Mucosa of rectum (tissue), 2 donors: ENCODE measurements at regions not wholly inside any gene's neighbourhood (a gene's known extent, or its start where the extent isn't known, plus 50 kb on each side); places are given as distances from the start of the nearest gene placed in this dataset.

ENCODE experiments used
- H3K27ac ChIP-seq, 2 donors: one replicate each; pipeline ENCODE4 v1.7.0; 2013; ENCODE audit warnings: inconsistent platforms in 2 of 2, low read depth in 2 of 2, low read length in 2 of 2
- H3K27me3 ChIP-seq, 2 donors: one replicate each; pipeline ENCODE4 v1.7.0; 2013; ENCODE audit warnings: low read length in 2 of 2; ENCODE audit not compliant: control insufficient read depth in 2 of 2, insufficient read depth in 2 of 2
- H3K36me3 ChIP-seq, 2 donors: one replicate each; pipeline ENCODE4 v1.7.0; 2013; ENCODE audit warnings: low read length in 2 of 2; ENCODE audit not compliant: control insufficient read depth in 2 of 2, insufficient read depth in 2 of 2
- H3K4me1 ChIP-seq, 2 donors: one replicate each; pipeline ENCODE4 v1.7.0; 2013; ENCODE audit warnings: low read length in 2 of 2, mild to moderate bottlenecking in 1 of 2; ENCODE audit not compliant: control insufficient read depth in 2 of 2, insufficient read depth in 2 of 2
- H3K4me3 ChIP-seq, 2 donors: one replicate each; pipeline ENCODE4 v1.7.0; 2013; ENCODE audit warnings: low read length in 2 of 2
- H3K9ac ChIP-seq, 2 donors: one replicate each; pipeline ENCODE4 v1.7.0; 2013; ENCODE audit warnings: low read length in 2 of 2, low read depth in 1 of 2, mild to moderate bottlenecking in 1 of 2
- H3K9me3 ChIP-seq, 2 donors: one replicate each; pipeline ENCODE4 v1.7.0; 2013; ENCODE audit warnings: low read length in 2 of 2; ENCODE audit not compliant: control insufficient read depth in 2 of 2
- donor health status: healthy.
- donor health status: Normal muscosa, but diverticular disease.

DNA sequence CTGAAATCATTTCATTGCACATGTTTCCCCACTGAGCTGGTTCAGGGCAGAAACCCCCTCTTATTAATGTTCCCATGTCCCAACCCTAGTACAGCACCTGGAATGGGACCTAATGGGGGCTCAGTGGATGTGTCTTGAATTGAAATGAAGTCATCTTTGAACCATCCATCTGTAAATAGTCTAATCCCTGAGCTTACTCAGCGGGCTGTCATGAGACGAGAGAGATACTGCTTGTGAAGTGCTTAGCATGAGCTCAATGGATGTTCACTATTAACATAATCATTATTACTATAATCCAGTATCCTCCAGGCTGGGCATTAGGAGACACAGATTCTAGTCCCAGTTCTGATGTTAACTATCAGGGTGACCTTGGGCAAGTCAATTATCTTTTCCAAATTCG, 106.6 kb upstream of the LRFN2 start:
- Histone ChIP-seq H3K9me3 (no peaks in the 10 kb centered on the region), H3K4me3 (no peak overlapping the region), H3K9ac (no peak overlapping the region), H3K27me3 (no peaks in the 10 kb centered on the region), H3K27ac (no peak overlapping the region), H3K36me3 (no peaks in the 10 kb centered on the region), H3K4me1 (no peaks in the 10 kb centered on the region)

DNA sequence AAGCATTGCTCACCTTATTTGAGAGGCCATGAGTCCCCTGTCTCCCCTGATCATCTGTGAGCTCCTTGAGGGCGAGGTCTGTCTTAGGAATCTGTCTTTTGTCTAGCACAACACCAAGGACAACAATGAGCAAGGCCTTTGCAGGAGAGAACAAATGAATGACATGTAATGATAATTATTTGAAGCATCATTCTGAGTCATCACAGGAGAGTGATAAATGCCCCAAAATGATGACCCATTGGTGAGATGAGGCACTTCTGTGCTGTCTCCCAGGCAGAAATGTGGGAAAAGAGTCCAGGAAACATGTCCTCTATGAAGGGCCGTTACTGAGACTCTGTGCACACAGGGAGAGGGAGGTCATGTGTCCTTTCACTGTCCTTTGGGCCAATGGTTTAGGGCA, 105.2 kb upstream of the LRFN2 start:
- no peaks in the 10 kb centered on the region for H3K36me3 ChIP-seq
- H3K27me3 ChIP-seq: no peaks in the 10 kb centered on the region

DNA sequence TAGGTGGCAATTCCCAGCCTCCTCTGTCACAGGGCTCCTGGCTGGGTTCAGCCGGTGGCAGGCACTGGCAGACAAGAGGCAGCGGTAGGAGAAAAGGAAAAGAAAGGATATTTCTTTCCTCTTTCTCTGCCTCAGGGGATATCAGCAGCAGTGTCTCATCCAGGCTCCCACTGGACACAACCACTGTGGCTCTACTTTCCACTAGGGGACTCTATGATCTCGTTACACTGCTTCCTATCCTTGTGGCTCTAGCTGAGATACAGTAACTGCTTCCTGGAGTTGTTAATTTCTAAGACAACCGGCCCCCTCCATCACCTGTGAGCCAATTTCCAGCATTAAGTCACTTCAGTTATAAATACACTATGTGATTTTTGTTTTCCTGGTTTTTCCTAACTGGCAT, 102.0 kb upstream of the LRFN2 start:
- no peaks in the 10 kb centered on the region for H3K9me3 ChIP-seq

More for the DNA sequence above, 105.2 kb upstream of the LRFN2 start:
- Histone ChIP-seq H3K4me3 (no peak overlapping the region), H3K9me3 (no peaks in the 10 kb centered on the region), H3K27ac (no peak overlapping the region), H3K4me1 (no peaks in the 10 kb centered on the region), H3K9ac (no peak overlapping the region)

DNA sequence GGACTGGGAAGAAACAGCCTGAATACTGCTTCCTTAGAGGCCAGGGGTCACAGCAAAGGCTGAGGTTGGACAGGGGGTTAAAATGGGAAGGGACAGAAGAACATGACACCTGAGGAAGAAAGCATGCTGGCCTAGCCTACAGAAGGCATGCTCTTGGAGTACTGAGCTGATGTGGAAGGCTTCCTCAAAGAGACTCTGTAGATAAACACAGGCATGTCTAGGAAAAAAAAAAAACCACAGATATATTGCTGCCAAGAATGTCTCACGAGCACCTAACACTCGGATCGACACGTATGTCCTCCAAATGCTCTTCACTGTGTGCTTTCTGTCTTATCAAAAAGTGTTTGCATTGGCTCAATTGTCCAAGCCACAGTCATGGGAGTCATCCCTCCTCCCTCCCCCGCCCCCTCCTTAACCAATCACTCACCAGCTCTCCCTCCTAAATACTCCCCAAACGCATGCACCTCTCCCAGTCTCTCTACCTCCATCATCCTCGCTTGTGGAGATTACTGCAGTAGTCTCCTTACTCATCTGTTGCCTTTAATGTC, 101.1 kb upstream of the LRFN2 start:
- H3K36me3 ChIP-seq: no peaks in the 10 kb centered on the region
- no peaks in the 10 kb centered on the region for H3K9me3 ChIP-seq
- H3K27ac ChIP-seq: no peak overlapping the region
- no peak overlapping the region for H3K9ac ChIP-seq
- H3K4me1 ChIP-seq: no peaks in the 10 kb centered on the region
- H3K4me3 ChIP-seq: no peak overlapping the region
- H3K27me3 ChIP-seq: no peaks in the 10 kb centered on the region

More for the DNA sequence above, 102.0 kb upstream of the LRFN2 start:
- Histone ChIP-seq H3K4me1 (no peaks in the 10 kb centered on the region), H3K27ac (no peak overlapping the region), H3K36me3 (no peaks in the 10 kb centered on the region), H3K9ac (no peak overlapping the region), H3K27me3 (no peaks in the 10 kb centered on the region), H3K4me3 (no peak overlapping the region)

DNA sequence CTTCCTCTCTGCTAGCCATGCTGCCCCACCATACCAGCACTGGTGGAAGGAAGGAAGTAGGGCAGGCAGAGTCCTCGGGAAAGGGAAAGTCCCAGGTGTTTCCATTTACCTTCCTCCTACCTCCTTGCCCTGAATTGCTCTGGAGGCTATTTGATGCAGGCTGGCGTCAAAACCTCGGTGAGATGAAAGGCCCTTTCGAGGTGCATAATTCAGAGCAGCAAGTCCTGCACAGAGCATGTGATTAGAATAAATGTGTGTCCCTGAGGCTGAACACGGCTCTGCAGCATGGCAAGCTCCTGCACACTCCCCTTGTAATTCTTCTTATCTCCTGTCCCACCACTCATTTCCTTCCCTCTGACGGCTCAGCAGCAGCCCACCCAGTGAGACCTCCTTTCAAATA, 98.7 kb upstream of the LRFN2 start:
- Histone ChIP-seq H3K9me3 (no peaks in the 10 kb centered on the region), H3K4me1 (no peaks in the 10 kb centered on the region), H3K9ac (no peak overlapping the region), H3K36me3 (no peaks in the 10 kb centered on the region), H3K27ac (no peak overlapping the region), H3K4me3 (no peak overlapping the region), H3K27me3 (no peaks in the 10 kb centered on the region)

DNA sequence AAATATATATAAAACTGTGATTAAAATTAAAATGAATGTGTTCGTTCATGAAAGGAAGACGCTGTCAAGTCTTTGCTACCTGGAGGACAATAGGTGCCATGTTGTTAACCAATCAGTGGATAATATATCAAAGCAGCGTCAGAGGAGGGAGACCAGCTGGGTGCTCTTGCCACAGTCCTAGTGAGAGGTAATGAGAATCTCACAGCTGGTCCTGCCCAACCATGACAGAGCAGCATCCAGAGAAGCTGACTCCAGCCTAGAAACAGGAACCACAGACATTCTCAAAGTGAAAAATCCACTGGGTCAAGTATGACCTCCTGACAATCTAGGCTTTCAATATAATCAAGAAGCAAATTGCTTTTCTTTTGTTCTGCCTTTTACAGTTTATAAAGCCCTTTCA, 94.5 kb upstream of the LRFN2 start:
- H3K9me3 ChIP-seq: no peaks in the 10 kb centered on the region
- no peaks in the 10 kb centered on the region for H3K36me3 ChIP-seq
- no peak overlapping the region for H3K9ac ChIP-seq
- no peak overlapping the region for H3K27ac ChIP-seq
- no peak overlapping the region for H3K4me3 ChIP-seq
- H3K27me3 ChIP-seq: no peaks in the 10 kb centered on the region
- no peaks in the 10 kb centered on the region for H3K4me1 ChIP-seq

DNA sequence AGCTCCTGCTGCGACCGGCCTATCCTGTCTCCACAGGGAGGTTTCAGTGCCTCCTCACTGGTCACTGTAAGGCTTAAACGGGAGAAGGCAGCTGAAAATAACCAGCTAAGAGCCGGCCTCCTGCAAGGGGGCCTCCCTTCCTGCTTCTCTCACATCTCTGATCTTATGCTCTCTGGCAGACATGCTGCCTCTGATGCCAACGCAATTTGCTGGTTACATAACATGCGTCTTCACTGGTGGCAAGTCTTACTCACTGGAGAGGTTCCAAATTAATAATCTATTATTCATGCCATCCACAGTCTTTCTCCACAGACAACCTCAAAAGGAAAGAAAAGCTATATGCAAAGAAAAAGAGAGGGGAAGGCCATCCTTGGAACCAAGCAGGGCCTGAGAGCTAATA, 91.8 kb upstream of the LRFN2 start:
- no peaks in the 10 kb centered on the region for H3K9me3 ChIP-seq
- H3K4me3 ChIP-seq: no peak overlapping the region
- no peaks in the 10 kb centered on the region for H3K4me1 ChIP-seq
- no peaks in the 10 kb centered on the region for H3K36me3 ChIP-seq
- H3K27me3 ChIP-seq: no peaks in the 10 kb centered on the region
- H3K9ac ChIP-seq: no peak overlapping the region
- no peak overlapping the region for H3K27ac ChIP-seq

DNA sequence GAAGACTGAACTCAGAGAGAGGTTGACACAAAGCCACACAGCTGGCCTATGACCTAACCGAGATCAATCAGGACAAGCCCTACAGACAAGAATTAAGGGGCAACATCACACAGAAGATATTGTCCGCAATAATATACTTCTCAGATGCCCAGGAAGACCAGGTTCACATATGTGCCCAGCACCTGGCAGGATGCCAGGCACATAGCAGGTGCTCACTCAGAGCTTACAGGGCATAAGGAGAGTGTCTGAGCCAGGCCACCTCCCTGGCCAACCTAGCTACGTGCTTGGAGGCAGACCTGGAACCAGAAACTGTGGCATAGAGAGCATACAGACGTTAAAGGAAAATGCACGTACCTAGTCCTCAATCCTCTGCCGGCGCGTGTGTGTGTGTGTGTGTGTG, 87.0 kb upstream of the LRFN2 start:
- no peaks in the 10 kb centered on the region for H3K9me3 ChIP-seq
- no peak overlapping the region for H3K9ac ChIP-seq
- no peaks in the 10 kb centered on the region for H3K4me1 ChIP-seq
- no peak overlapping the region for H3K4me3 ChIP-seq
- no peak overlapping the region for H3K27ac ChIP-seq
- no peaks in the 10 kb centered on the region for H3K36me3 ChIP-seq
- no peaks in the 10 kb centered on the region for H3K27me3 ChIP-seq

DNA sequence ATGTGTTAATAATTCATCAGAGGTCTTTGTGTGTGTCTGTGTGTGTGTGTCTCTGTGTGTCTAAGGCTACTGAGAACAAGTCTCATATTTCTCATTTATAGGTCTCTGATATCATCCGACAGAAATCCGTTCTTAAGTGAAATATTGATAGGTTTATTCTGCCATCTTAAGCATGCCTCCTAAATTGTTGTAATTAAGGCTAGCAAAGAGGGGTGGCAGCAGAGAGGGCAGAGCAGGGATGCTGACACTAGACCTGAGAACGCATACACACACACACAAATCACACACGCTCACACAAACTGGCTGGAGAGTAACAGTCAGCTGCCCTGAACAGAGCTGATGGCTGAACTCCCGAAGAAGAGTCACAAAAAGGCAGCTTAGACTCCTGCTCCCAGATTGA, 84.9 kb upstream of the LRFN2 start:
- H3K27me3 ChIP-seq: no peaks in the 10 kb centered on the region

DNA sequence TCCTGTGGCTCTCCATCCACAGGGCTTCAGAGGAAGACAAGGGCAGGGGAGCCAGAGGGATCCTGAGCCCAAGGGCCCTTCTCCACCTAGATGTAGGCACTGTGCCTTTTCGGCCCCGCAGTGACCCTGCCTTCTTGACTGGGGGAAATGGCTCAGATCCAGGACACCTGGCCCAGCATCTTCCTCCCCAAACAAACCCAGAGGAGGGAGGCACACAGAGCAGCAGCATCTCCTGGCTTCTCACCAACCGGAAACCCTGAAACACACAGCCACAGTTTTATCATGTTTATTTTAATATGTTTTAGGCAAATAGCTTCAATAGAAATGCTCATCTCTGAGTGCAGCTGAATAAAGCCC, 84.5 kb upstream of the LRFN2 start:
- Histone ChIP-seq H3K36me3 (no peaks in the 10 kb centered on the region), H3K27me3 (no peaks in the 10 kb centered on the region), H3K27ac (no peak overlapping the region), H3K4me3 (no peak overlapping the region), H3K9ac (no peak overlapping the region), H3K9me3 (no peaks in the 10 kb centered on the region), H3K4me1 (no peaks in the 10 kb centered on the region)

More for the DNA sequence above, 84.9 kb upstream of the LRFN2 start:
- Histone ChIP-seq H3K36me3 (no peaks in the 10 kb centered on the region), H3K27ac (no peak overlapping the region), H3K4me3 (no peak overlapping the region), H3K9ac (no peak overlapping the region), H3K9me3 (no peaks in the 10 kb centered on the region), H3K4me1 (no peaks in the 10 kb centered on the region)
